H9 (cell line): ENCODE measurements at regions not wholly inside any gene's neighbourhood (a gene's known extent, or its start where the extent isn't known, plus 50 kb on each side); places are given as distances from the start of the nearest gene placed in this dataset.

Experiments
- DNase-seq: peaks from one replicate; pipeline ENCODE4 v3.0.0-alpha.2; 2017
- H2AFZ ChIP-seq: one replicate; pipeline ENCODE4 v1.6.1; 2013; ENCODE audit warnings: mild to moderate bottlenecking, low read length, control low read depth, moderate library complexity
- H2AK5ac ChIP-seq: 2 replicates; pipeline ENCODE4 v1.6.1; 2013; ENCODE audit warnings: low read length, control low read depth, mixed read lengths; ENCODE audit not compliant: insufficient read length
- H2BK120ac ChIP-seq: one replicate; pipeline ENCODE4 v1.6.1; 2013; ENCODE audit warnings: low read depth, mild to moderate bottlenecking, low read length, control low read depth, inconsistent platforms; ENCODE audit not compliant: poor library complexity, severe bottlenecking
- H2BK12ac ChIP-seq: 2 replicates; pipeline ENCODE4 v1.6.1; 2013; ENCODE audit warnings: low read length, control low read depth, mixed read lengths, low read depth; ENCODE audit not compliant: insufficient read length
- H2BK15ac ChIP-seq: 2 replicates; pipeline ENCODE4 v1.6.1; 2013; ENCODE audit warnings: low read depth, low read length, control low read depth
- H2BK20ac ChIP-seq: one replicate; pipeline ENCODE4 v1.6.1; 2013; ENCODE audit warnings: low read depth, mild to moderate bottlenecking, low read length, control low read depth, inconsistent platforms; ENCODE audit not compliant: poor library complexity, severe bottlenecking
- H2BK5ac ChIP-seq: 2 replicates; pipeline ENCODE4 v1.6.1; 2013; ENCODE audit warnings: low read length, control low read depth, mixed read lengths; ENCODE audit not compliant: insufficient read length
- H3K14ac ChIP-seq: 2 replicates; pipeline ENCODE4 v1.6.1; 2013; ENCODE audit warnings: low read length, control low read depth; ENCODE audit not compliant: insufficient read depth
- H3K18ac ChIP-seq: 2 replicates; pipeline ENCODE4 v1.6.1; 2013; ENCODE audit warnings: low read depth, mild to moderate bottlenecking, mixed read lengths, low read length, control low read depth; ENCODE audit not compliant: insufficient read length
- H3K23ac ChIP-seq: 2 replicates; pipeline ENCODE4 v1.6.1; 2013; ENCODE audit warnings: low read length, control low read depth, mixed read lengths, low read depth; ENCODE audit not compliant: insufficient read length
- H3K23me2 ChIP-seq: 2 replicates; pipeline ENCODE4 v1.6.1; 2013; ENCODE audit warnings: low read depth, mild to moderate bottlenecking, mixed read lengths, low read length, control low read depth; ENCODE audit not compliant: insufficient read length, poor library complexity, severe bottlenecking
- H3K27ac ChIP-seq: 2 replicates; pipeline ENCODE4 v1.5.1; 2013; ENCODE audit warnings: low read length, control low read depth, mixed read lengths, low read depth; ENCODE audit not compliant: insufficient read length
- H3K27me3 ChIP-seq: 2 replicates; pipeline ENCODE4 v1.6.1; 2013; ENCODE audit warnings: low read length, control low read depth, inconsistent platforms; ENCODE audit not compliant: insufficient read depth
- H3K4ac ChIP-seq: 2 replicates; pipeline ENCODE4 v1.6.1; 2013; ENCODE audit warnings: low read depth, mild to moderate bottlenecking, control low read depth, inconsistent platforms, low read length, moderate library complexity
- H3K4me1 ChIP-seq: 2 replicates; pipeline ENCODE4 v1.6.1; 2013; ENCODE audit warnings: low read length, control low read depth, inconsistent platforms; ENCODE audit not compliant: insufficient read depth
- H3K4me2 ChIP-seq: 2 replicates; pipeline ENCODE4 v1.6.1; 2013; ENCODE audit warnings: low read length, control low read depth, mixed read lengths; ENCODE audit not compliant: insufficient read length, insufficient read depth
- H3K56ac ChIP-seq: 2 replicates; pipeline ENCODE4 v1.6.1; 2013; ENCODE audit warnings: low read depth, mild to moderate bottlenecking, mixed read lengths, low read length, control low read depth; ENCODE audit not compliant: insufficient read length
- H3K79me1 ChIP-seq: 2 replicates; pipeline ENCODE4 v1.6.1; 2013; ENCODE audit warnings: low read depth, mild to moderate bottlenecking, moderate library complexity, low read length, control low read depth, inconsistent platforms; ENCODE audit not compliant: insufficient read depth, poor library complexity, severe bottlenecking
- H3K79me2 ChIP-seq: 2 replicates; pipeline ENCODE4 v1.6.1; 2013; ENCODE audit warnings: low read length, control low read depth, inconsistent platforms; ENCODE audit not compliant: insufficient read depth
- H3K9ac ChIP-seq: 2 replicates; pipeline ENCODE4 v1.6.1; 2013; ENCODE audit warnings: low read length, control low read depth, mixed read lengths; ENCODE audit not compliant: insufficient read length; ENCODE audit errors: extremely low read depth
- H3K9me3 ChIP-seq: one replicate; pipeline ENCODE4 v1.6.1; 2013; ENCODE audit warnings: low read depth, low read length, inconsistent platforms; ENCODE audit not compliant: control insufficient read depth
- H3T11ph ChIP-seq: one replicate; pipeline ENCODE4 v1.6.1; 2013; ENCODE audit warnings: mild to moderate bottlenecking, low read length, control low read depth, inconsistent platforms
- H4K20me1 ChIP-seq: one replicate; pipeline ENCODE4 v1.6.1; 2013; ENCODE audit not compliant: control insufficient read depth, insufficient read length, insufficient read depth
- H4K5ac ChIP-seq: 2 replicates; pipeline ENCODE4 v1.6.1; 2013; ENCODE audit warnings: low read depth, mild to moderate bottlenecking, mixed read lengths, low read length, control low read depth; ENCODE audit not compliant: insufficient read length
- H4K8ac ChIP-seq: replicated peaks from 2 replicates; pipeline ENCODE4 v1.6.1; 2013; ENCODE audit warnings: low read length, control low read depth, mixed read lengths, low read depth; ENCODE audit not compliant: insufficient read length
- H4K91ac ChIP-seq: 2 replicates; pipeline ENCODE4 v1.6.1; 2013; ENCODE audit warnings: low read depth, mild to moderate bottlenecking, moderate library complexity, mixed read lengths, low read length, control low read depth; ENCODE audit not compliant: insufficient read length
- H3K27ac Mint-ChIP-seq, 3 experiments: 2 replicates in 2 of 3; 3 replicates in 1 of 3; pipeline ENCODE4 v1.8.0; 2020 to 2021; ENCODE audit warnings: mixed read lengths in 3 of 3, mild to moderate bottlenecking in 1 of 3, moderate library complexity in 1 of 3
- H3K27me3 Mint-ChIP-seq: 2 replicates; pipeline ENCODE4 v1.8.0; 2021; ENCODE audit warnings: low read depth, mild to moderate bottlenecking, moderate library complexity, mixed read lengths
- H3K36me3 Mint-ChIP-seq, 3 experiments: 2 replicates in 2 of 3; 3 replicates in 1 of 3; pipeline ENCODE4 v1.8.0; 2020 to 2021; ENCODE audit warnings: low read depth in 3 of 3, mixed read lengths in 3 of 3; ENCODE audit not compliant: insufficient read depth in 1 of 3
- H3K4me1 Mint-ChIP-seq, 2 experiments: 2 replicates each; pipeline ENCODE4 v1.8.0; 2020; ENCODE audit warnings: mixed read lengths in 2 of 2
- H3K4me3 Mint-ChIP-seq, 2 experiments: 2 replicates in 1 of 2; 3 replicates in 1 of 2; pipeline ENCODE4 v1.8.0; 2020 to 2021; ENCODE audit warnings: mild to moderate bottlenecking in 2 of 2, mixed read lengths in 2 of 2, moderate library complexity in 1 of 2
- H3K9me3 Mint-ChIP-seq, 2 experiments: 2 replicates in 1 of 2; 3 replicates in 1 of 2; pipeline ENCODE4 v1.8.0; 2020; ENCODE audit warnings: mild to moderate bottlenecking in 2 of 2, mixed read lengths in 2 of 2, moderate library complexity in 1 of 2
- CTCF ChIP-seq: fragments of 200-600 bp; sonication (generic); conservative IDR thresholded peaks from 3 replicates; pipeline ENCODE4 v1.8.0; 2021; ENCODE audit warnings: antibody characterized with exemption, mild to moderate bottlenecking
- WGBS: extraction: QIAGEN DNeasy Blood & Tissue Kit; methylation state at CpG from one replicate; pipeline ENCODE4 v1.1.7; 2013; ENCODE audit warnings: missing lambda C conversion rate, low lambda C conversion rate, mixed read lengths; ENCODE audit not compliant: insufficient read length; ENCODE audit errors: extremely low coverage; 5-methylcytosine and 5-hydroxymethylcytosine counted together

DNA sequence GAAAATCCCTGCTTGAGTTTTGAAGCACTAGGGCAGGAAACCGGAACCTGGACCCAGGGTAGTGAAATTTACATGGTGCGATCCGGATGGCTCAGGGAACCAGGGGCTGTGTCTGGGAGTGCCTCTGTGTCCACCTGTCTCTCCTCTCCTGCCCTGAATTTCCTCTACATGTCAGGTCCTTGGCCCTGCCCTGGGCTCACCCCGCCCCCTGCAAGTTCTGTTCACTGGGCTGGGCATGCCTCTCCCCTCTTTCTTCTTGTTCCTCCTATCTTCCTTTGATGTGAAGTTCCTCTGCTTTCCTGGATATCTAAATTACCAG is 435.9 kb upstream of the RBMS3 start:
- no peak overlapping the region for H3K14ac ChIP-seq
- no peaks in the 10 kb centered on the region for H3K79me1 ChIP-seq
- no peak overlapping the region for H2BK5ac ChIP-seq
- H3K4me2 ChIP-seq, result no peak overlapping the region
- TF ChIP-seq CTCF, result no peak
- no peak overlapping the region for H2BK120ac ChIP-seq
- no peak overlapping the region for H2AK5ac ChIP-seq
- H3K4ac ChIP-seq, result no peak overlapping the region
- Mint-ChIP-seq H3K9me3 (no peaks in the 10 kb centered on the region), H3K36me3 (no peaks in the 10 kb centered on the region), H3K4me3 (no peak overlapping the region), H3K4me1 (peaks cover 14 to 19% of the 10 kb centered on the region in 2 experiments), H3K27me3 (no peaks in the 10 kb centered on the region; the same call in none of the 2 replicates), H3K27ac (no peak overlapping the region; a peak in 1 of 7 replicates)
- no CpG with 5 or more reads among the region's 4 CpGs for WGBS
- H3K27me3 ChIP-seq, result no peaks in the 10 kb centered on the region
- no peak overlapping the region for H3K23ac ChIP-seq
- no peak overlapping the region for H3K27ac ChIP-seq
- no peak overlapping the region for H2BK20ac ChIP-seq
- no peak overlapping the region for H4K5ac ChIP-seq
- no peaks in the 10 kb centered on the region for H3K23me2 ChIP-seq
- H3K9ac ChIP-seq, result no peak overlapping the region
- H3K18ac ChIP-seq, result no peak overlapping the region
- no peak overlapping the region for H2BK12ac ChIP-seq
- DNase-seq, result no peak
- H4K91ac ChIP-seq, result no peak overlapping the region
- no peaks in the 10 kb centered on the region for H4K20me1 ChIP-seq
- H3K9me3 ChIP-seq, result no peaks in the 10 kb centered on the region
- no peak overlapping the region for H2BK15ac ChIP-seq
- H3T11ph ChIP-seq, result no peak overlapping the region
- no peak overlapping the region for H3K56ac ChIP-seq
- no peak overlapping the region for H2AFZ ChIP-seq
- H3K79me2 ChIP-seq, result no peaks in the 10 kb centered on the region
- H4K8ac ChIP-seq, result no peak overlapping the region
- H3K4me1 ChIP-seq, result no peaks in the 10 kb centered on the region; the same call in 1 of the 2 replicates
